ENCODE measurements at regions not wholly inside any gene's neighbourhood (a gene's known extent, or its start where the extent isn't known, plus 50 kb on each side); places are given as distances from the start of the nearest gene placed in this dataset.

DNA sequence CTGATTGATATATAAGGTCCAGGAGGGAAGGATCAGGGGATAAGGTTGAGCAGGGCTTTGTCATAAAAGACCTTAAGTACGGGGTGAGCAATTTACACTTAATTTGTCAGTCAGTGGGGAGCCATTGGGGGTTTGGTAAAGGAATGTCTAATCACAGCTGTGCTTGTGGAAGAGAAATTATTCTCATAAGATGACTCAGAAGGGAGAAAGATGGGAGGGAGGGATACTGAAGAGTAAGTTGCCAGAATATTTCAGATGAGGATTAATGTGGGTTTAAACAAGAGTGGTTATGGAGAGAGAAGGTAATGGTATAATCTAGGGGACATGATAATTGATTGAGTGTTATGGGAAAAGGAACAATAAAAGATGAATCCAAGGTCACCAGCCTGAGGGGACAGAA lies 500.1 kb upstream of the CCDC196 start:
- TF ChIP-seq, protein P1, sequence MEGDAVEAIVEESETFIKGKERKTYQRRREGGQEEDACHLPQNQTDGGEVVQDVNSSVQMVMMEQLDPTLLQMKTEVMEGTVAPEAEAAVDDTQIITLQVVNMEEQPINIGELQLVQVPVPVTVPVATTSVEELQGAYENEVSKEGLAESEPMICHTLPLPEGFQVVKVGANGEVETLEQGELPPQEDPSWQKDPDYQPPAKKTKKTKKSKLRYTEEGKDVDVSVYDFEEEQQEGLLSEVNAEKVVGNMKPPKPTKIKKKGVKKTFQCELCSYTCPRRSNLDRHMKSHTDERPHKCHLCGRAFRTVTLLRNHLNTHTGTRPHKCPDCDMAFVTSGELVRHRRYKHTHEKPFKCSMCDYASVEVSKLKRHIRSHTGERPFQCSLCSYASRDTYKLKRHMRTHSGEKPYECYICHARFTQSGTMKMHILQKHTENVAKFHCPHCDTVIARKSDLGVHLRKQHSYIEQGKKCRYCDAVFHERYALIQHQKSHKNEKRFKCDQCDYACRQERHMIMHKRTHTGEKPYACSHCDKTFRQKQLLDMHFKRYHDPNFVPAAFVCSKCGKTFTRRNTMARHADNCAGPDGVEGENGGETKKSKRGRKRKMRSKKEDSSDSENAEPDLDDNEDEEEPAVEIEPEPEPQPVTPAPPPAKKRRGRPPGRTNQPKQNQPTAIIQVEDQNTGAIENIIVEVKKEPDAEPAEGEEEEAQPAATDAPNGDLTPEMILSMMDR (IDR thresholded peaks at IDR 0.05), result no peak
- no peak for TF ChIP-seq ZFX (IDR thresholded peaks at IDR 0.05; ENCODE audit: borderline replicate concordance)

Measured in 22Rv1 (cell line).